GM12874 (cell line): ENCODE measurements at regions not wholly inside any gene's neighbourhood (a gene's known extent, or its start where the extent isn't known, plus 50 kb on each side); places are given as distances from the start of the nearest gene placed in this dataset.

Experiments used
- TF ChIP-seq, protein P1 (sequence below): IDR thresholded peaks from 2 replicates; pipeline ENCODE4 v1.5.1; 2011; ENCODE audit warnings: low read depth, mild to moderate bottlenecking, control low read depth, low read length, moderate library complexity; ENCODE audit not compliant: insufficient read depth

DNA sequence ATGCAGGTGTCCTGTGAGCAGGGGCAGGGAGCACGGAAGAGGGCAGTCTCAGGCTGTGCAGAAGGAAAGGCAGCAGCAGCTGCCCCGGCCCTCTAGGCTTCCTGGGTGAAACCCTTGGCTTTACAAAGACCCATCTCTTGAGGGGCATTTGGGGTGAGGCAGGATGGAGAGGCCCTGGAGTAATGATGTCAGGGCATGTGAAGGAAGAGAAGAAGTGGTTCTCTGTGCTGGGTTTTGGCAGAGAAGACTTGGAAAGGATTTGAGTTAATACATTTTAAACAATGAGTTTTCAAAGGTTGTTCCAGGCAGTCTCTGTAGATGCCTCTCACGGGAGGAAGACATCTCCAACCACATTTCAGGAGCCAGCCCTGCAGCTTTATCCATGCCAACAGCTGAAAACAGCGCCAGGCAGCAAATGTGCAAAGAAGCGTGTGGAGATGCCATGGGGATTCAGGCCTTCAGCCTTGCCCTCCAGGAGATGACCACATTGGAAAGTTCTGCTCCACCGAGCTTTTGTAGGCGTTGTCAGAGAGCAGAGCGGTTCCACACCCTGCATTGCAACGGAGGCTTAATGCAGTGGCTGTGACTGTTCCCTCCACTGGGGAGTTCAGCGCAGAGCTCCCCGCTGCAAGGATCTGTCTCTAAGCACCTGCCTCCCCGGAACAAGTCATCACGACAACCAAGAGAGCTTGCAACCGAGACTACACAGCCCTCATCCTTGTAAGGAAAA is 322.8 kb downstream of the UQCRFS1 start:
- TF ChIP-seq, protein P1, sequence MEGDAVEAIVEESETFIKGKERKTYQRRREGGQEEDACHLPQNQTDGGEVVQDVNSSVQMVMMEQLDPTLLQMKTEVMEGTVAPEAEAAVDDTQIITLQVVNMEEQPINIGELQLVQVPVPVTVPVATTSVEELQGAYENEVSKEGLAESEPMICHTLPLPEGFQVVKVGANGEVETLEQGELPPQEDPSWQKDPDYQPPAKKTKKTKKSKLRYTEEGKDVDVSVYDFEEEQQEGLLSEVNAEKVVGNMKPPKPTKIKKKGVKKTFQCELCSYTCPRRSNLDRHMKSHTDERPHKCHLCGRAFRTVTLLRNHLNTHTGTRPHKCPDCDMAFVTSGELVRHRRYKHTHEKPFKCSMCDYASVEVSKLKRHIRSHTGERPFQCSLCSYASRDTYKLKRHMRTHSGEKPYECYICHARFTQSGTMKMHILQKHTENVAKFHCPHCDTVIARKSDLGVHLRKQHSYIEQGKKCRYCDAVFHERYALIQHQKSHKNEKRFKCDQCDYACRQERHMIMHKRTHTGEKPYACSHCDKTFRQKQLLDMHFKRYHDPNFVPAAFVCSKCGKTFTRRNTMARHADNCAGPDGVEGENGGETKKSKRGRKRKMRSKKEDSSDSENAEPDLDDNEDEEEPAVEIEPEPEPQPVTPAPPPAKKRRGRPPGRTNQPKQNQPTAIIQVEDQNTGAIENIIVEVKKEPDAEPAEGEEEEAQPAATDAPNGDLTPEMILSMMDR: no peak

DNA sequence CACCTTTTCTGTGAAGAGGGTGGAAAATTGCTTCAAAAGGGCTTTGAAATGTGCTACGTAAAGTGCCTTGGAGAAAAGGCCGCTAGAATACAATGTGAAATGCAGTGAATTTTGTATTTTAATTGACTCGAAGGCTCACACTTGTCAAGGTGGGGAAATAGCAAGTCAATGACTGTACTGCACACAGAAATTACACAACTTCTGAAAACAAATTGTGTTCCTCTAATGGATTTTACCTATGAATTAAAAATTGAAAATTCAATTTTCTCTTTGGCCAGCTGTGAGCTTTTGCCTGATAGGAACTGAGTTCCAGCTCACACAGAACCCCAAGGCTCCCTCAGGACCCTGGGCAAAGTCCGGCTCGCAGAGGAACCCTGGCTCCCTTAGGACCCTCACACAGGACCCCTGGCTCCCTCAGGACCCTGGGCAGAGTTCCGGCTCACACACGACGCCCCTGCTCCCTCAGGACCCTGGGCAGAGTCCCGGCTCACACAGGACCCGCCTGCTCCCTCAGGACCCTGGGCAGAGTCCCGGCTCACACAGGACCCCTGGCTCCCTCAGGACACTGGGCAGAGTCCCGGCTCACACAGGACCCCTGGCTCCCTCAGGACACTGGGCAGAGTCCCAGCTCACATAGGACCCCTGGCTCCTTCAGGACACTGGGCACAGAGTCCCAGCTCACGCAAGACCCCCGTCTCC is 324.9 kb downstream of the UQCRFS1 start:
- TF ChIP-seq, protein P1: no peak

DNA sequence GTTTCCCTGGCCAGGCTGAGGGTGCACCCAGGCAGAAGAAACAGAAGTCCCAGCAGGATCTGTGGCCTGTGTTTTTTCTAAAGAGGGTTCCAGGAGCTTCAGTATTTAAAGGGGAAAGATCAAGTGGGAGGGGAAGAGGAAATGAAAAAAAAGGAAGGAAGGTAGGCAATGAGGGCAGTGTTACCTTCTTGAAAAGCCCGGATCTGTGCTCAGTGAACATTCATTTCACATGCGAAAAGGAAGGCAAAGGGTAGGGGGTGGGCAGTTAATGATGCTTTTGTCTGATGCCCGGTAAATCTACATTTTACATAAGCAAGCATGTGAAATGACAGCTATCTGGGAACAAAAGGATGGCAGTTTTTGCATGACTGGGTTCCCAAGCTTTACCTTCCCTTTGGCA is 326.2 kb downstream of the UQCRFS1 start:
- TF ChIP-seq, protein P1: no peak

DNA sequence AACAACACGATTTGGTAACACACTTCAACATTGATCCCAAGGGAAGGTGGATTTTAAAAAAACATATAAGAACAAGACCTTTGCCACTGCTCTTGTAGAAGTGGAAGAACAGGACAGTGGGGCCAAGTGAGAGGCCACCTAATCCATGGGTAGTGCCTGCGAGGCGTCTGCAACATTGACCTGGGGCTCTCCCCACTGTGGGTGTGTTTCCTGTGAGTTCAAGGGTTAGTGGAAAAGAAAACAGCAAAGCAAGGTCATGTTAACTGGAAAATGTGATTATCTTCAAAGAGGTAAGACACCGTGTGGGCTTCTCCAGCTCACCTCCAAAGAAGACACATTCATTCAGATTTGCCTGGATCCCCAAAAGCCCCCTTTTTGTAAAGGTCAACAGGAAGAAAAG is 327.0 kb downstream of the UQCRFS1 start:
- TF ChIP-seq, protein P1: no peak

DNA sequence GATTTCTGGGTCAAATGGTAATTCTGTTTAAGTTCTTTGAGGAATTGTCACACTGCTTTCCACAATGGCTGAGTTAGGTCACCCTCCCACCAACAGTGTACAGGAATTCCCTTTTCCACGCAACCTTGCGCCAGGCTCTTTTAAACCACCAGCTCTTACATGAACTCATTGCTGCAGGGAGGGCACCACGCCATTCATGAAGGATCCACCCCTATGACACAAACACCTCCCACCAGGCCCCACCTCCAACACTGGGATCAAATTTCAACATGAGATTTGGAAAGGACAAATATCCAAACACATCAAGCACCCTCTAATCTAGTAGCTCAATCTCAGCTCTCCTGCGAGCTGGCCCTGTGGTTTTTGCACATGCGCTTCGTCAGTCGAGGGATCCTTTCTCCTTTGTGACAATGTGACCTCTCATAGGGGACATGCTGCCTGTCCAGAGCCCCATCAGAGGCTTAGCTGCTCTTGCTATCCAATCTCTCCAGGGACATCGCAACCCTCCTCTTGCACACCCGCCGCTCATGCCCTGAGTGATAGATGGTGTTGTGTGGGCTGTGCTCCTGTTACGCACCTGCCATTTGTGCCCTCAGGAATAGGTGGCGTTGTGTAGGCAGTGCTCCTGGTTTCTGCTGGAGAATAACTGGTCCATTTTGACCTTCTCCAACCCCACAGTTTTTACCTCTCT is 328.0 kb downstream of the UQCRFS1 start:
- TF ChIP-seq, protein P1: no peak

DNA sequence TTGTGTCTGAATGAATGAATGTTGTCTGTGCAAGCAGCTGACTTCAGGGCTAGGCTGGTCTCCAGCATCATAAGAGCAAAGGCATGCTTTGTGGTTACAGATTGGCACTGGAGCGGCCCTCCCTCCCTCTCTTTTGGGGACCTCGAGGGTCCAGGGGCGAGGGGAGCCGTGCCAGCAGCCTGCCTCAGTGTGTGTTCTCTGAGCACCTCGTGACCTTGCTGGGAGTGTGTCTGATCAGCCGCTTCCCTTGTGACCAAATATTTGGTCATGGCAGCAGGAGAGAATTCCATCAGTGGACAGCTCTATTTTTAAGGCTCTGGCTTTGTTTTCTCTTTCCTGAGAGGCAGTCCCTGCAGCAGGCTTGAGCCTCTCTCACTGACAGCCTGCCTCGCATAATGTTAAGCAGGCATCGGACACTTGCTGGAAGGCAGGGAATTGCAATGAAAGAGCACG is 329.7 kb downstream of the UQCRFS1 start:
- TF ChIP-seq, protein P1: no peak

DNA sequence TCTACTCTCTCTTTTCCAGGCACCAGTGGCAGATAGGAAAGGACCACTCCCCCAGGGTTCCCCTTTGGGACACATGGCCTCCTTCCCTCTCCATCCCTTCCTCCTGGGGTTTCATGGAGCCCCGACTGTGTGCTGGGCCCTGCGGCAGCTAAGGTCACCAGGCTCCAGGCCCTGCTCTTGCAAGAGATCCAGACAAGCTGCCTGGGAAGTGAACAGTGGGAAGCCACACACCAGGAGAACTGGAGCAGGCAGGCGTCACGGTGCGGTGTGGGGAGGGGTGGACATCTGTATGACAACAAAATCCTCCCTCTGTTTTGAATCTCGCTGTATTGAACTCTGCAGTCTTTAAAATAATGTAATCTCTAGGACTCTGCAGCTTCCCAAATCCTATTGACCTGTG is 330.1 kb downstream of the UQCRFS1 start:
- TF ChIP-seq, protein P1: no peak
